ENCODE measurements at regions not wholly inside any gene's neighbourhood (a gene's known extent, or its start where the extent isn't known, plus 50 kb on each side); places are given as distances from the start of the nearest gene placed in this dataset.

DNA sequence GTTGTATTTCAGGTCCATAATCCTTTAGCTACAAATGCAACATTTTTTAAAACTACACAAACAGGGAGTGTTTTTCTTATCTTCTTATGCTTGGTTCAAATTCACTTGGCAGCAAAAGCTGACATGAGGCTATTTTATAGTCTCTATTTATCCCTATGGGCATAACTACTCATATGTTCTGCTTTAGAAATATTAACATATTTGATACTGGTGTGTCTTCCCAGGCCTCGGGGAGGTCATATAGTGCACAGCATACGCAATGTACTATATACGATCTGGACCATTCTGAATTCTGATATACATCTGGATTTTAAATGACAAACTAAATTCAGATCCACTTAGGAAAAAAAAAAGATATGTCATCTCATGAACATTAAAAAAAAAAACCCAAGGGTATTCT is 69.2 kb downstream of the TFAP2C start:
- Histone ChIP-seq H3K27ac (ENCODE audit: low read depth, low read length, poor library complexity, severe bottlenecking) (no peak overlapping the region), H3K4me3 (ENCODE audit: low read depth, low read length, poor library complexity, severe bottlenecking) (no peak overlapping the region), H3K4me1 (ENCODE audit: insufficient read depth, low read length, poor library complexity, severe bottlenecking) (no peaks in the 10 kb centered on the region), H3K36me3 (ENCODE audit: insufficient read depth, low read length, poor library complexity, severe bottlenecking) (no peaks in the 10 kb centered on the region), H3K9me3 (ENCODE audit: low read depth, low read length, poor library complexity, severe bottlenecking) (no peaks in the 10 kb centered on the region), H3K27me3 (replicated peaks; ENCODE audit: insufficient read depth, low read depth, low read length, poor library complexity) (no peaks in the 10 kb centered on the region)
- DNase-seq (ENCODE audit: low spot score) = no peak
- POLR2A ChIA-PET (ENCODE audit: low non-redundant PET) = no interaction called here
- no TSS peak for BruUV-seq (replicated peaks)
- no peak for TF ChIP-seq EZH2 (IDR thresholded peaks at IDR 0.05; ENCODE audit: borderline replicate concordance, low read depth, low read length, poor library complexity, severe bottlenecking)
- TF ChIP-seq, protein P1, sequence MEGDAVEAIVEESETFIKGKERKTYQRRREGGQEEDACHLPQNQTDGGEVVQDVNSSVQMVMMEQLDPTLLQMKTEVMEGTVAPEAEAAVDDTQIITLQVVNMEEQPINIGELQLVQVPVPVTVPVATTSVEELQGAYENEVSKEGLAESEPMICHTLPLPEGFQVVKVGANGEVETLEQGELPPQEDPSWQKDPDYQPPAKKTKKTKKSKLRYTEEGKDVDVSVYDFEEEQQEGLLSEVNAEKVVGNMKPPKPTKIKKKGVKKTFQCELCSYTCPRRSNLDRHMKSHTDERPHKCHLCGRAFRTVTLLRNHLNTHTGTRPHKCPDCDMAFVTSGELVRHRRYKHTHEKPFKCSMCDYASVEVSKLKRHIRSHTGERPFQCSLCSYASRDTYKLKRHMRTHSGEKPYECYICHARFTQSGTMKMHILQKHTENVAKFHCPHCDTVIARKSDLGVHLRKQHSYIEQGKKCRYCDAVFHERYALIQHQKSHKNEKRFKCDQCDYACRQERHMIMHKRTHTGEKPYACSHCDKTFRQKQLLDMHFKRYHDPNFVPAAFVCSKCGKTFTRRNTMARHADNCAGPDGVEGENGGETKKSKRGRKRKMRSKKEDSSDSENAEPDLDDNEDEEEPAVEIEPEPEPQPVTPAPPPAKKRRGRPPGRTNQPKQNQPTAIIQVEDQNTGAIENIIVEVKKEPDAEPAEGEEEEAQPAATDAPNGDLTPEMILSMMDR (conservative IDR thresholded peaks at IDR 0.05; ENCODE audit: low read depth, low read length) = no peak
- CTCF ChIA-PET = no interaction called here
- intact Hi-C loops (cut with micrococcal nuclease; ENCODE audit: unreplicated experiment) = no loop called here

DNA sequence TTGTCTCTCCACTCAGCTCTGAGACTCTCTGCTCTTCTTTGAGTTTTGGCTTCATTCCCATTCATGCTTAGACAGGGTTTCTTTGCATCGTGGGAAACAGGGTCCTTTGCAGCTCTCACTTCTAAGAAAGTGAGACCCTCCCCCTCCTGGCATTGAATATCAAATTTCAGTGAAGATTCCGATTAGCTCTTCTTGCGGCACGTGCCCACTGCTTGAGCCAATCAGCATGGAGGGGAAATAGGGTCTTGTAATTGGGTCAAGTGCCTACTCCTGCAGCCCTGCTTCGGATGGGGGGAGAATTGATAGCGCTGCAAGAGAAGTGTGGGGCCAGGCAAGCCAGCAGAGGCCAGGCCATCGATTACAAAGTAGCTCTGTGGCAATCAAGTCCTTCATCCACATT is 69.6 kb downstream of the TFAP2C start:
- no peaks in the 10 kb centered on the region for H3K36me3 ChIP-seq (ENCODE audit: insufficient read depth, low read length, poor library complexity, severe bottlenecking)
- intact Hi-C loops (cut with micrococcal nuclease; ENCODE audit: unreplicated experiment) = no loop called here
- POLR2A ChIA-PET (ENCODE audit: low non-redundant PET) = no interaction called here

GRCh38 chr20:56702931-56703840 is 74.1 kb downstream of the TFAP2C start:
- H3K36me3 ChIP-seq (ENCODE audit: insufficient read depth, low read length, poor library complexity, severe bottlenecking) = no peaks in the 10 kb centered on the region
- POLR2A ChIA-PET (ENCODE audit: low non-redundant PET) = interaction anchor here (0.6 kb wide), 1 partner anchor 390 kb away, joined by 4 read pairs; no protein-coding TSS in a partner anchor
- H3K4me1 ChIP-seq (ENCODE audit: insufficient read depth, low read length, poor library complexity, severe bottlenecking) = no peaks in the 10 kb centered on the region
- H3K27me3 ChIP-seq (replicated peaks; ENCODE audit: insufficient read depth, low read depth, low read length, poor library complexity) = no peaks in the 10 kb centered on the region
- DNase-seq (ENCODE audit: low spot score) = no peak
- TF ChIP-seq, protein P1 (conservative IDR thresholded peaks at IDR 0.05; ENCODE audit: low read depth, low read length) = no peak
- TF ChIP-seq EZH2 (IDR thresholded peaks at IDR 0.05; ENCODE audit: borderline replicate concordance, low read depth, low read length, poor library complexity, severe bottlenecking) = no peak
- no peak overlapping the region for H3K27ac ChIP-seq (ENCODE audit: low read depth, low read length, poor library complexity, severe bottlenecking)
- no peak overlapping the region for H3K4me3 ChIP-seq (ENCODE audit: low read depth, low read length, poor library complexity, severe bottlenecking)
- intact Hi-C loops (cut with micrococcal nuclease; ENCODE audit: unreplicated experiment) = no loop called here
- H3K9me3 ChIP-seq (ENCODE audit: low read depth, low read length, poor library complexity, severe bottlenecking) = no peaks in the 10 kb centered on the region
- CTCF ChIA-PET = no interaction called here
- BruUV-seq (replicated peaks) = no TSS peak

More for the DNA sequence above, 69.6 kb downstream of the TFAP2C start:
- BruUV-seq (replicated peaks) = no TSS peak
- no peaks in the 10 kb centered on the region for H3K27me3 ChIP-seq (replicated peaks; ENCODE audit: insufficient read depth, low read depth, low read length, poor library complexity)
- H3K27ac ChIP-seq (ENCODE audit: low read depth, low read length, poor library complexity, severe bottlenecking) = no peak overlapping the region
- no peaks in the 10 kb centered on the region for H3K4me1 ChIP-seq (ENCODE audit: insufficient read depth, low read length, poor library complexity, severe bottlenecking)
- TF ChIP-seq, protein P1 (conservative IDR thresholded peaks at IDR 0.05; ENCODE audit: low read depth, low read length) = no peak
- CTCF ChIA-PET = no interaction called here
- H3K9me3 ChIP-seq (ENCODE audit: low read depth, low read length, poor library complexity, severe bottlenecking) = no peaks in the 10 kb centered on the region
- H3K4me3 ChIP-seq (ENCODE audit: low read depth, low read length, poor library complexity, severe bottlenecking) = no peak overlapping the region
- peak; percentile 17 for DNase-seq (ENCODE audit: low spot score)
